GM20431 (cell line): ENCODE measurements at regions not wholly inside any gene's neighbourhood (a gene's known extent, or its start where the extent isn't known, plus 50 kb on each side); places are given as distances from the start of the nearest gene placed in this dataset.

ENCODE experiments used
- in situ Hi-C: fragments of 300-500 bp; cut with MseI, MboI; formaldehyde crosslinking; loops from one replicate; pipeline ENCODE4 v1.15.0; 2020; ENCODE audit warnings: low sequenced_read_pairs; ENCODE audit not compliant: unreplicated experiment

GRCh38 chr2:122506620-122507019, 751.2 kb downstream of the TSN start:
- in situ Hi-C loops: no loop called here

DNA sequence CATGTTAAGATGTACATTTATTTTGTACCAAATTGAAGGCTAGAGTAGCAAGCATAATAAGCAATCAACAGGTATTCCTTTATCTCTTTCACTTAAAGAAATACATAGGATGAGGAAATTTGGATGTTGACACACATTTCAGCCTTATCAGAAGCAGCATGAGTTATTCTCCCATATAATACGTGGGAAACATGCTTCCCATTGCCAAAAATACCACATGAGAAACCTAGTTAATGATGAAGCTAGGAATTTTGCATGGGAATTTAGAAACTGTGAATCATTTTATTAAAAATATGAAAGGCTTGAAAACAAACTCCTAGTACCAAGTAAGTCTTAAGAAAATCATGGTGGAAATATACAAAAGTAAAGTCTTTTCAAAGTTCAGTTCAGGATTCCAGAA, 751.8 kb downstream of the TSN start:
- in situ Hi-C loops: no loop called here

- in situ Hi-C loops: no loop called here
Measured at GRCh38 chr2:122512091-122512490, 756.6 kb downstream of the TSN start.

- in situ Hi-C loops: no loop called here
Measured at GRCh38 chr2:122514451-122514996, 759.1 kb downstream of the TSN start.

- in situ Hi-C loops: no loop called here
Measured at GRCh38 chr2:122515731-122516290, 760.4 kb downstream of the TSN start.

- in situ Hi-C loops: no loop called here
Measured at GRCh38 chr2:122516775-122517174, 761.3 kb downstream of the TSN start.

DNA sequence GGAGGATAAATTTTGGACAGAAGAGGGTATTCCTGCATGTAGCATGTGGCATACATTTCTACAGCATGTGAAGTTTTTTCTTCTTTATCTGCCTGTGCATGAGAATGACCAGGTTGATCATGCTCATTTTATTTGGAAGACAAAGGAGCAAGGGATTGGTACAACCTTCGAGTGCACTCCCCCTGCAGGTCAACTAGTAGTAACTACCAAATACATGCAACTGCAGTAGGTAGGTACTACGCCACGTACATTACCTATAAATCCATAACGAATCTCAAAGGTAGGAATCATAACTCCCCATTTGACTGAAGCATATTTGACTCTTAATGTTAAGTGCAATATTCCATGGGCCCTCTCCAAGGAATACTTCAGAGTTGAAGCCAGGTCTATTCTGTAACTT, 763.9 kb downstream of the TSN start:
- in situ Hi-C loops: no loop called here

DNA sequence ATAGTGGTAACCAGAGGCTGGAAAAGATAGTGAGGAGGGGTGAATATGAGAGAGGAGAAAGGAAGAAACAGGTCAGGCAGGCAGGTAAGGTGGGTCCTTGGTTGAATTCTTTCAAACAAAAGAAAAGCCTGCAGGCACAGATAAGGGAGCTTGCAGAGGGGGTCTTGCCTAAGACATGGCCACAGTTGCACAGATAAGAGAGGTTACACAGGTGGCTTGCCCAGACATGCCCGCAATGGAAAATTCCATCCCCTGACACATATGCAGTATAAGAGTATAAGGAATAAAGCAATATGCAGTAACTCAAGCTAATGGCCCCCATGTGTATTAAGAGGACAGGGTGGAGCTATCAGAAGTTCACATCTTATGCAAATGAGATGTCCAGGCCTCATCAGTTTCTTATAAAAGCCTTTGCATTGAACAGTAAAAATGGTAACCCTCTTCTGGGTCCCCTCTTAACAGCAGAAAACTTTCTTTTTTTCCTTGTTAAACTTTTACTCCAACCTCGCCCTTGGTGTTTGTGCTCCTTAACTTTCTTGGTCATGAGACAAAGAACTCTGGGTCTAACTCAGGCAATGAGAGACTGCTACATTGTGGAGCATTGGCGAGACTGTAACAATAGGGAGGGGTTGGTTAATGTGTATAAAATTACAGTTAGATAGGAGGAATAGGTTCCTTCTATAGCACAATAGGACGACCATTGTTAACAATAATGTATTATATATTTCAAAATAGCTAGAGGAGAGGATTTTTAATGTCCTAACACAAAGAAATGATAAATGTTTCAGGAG, 764.6 kb downstream of the TSN start:
- in situ Hi-C loops: no loop called here

GRCh38 chr2:122523143-122523542, 767.7 kb downstream of the TSN start:
- in situ Hi-C loops: no loop called here

GRCh38 chr2:122523981-122524380, 768.5 kb downstream of the TSN start:
- in situ Hi-C loops: no loop called here

GRCh38 chr2:122525336-122525735, 769.9 kb downstream of the TSN start:
- in situ Hi-C loops: no loop called here

DNA sequence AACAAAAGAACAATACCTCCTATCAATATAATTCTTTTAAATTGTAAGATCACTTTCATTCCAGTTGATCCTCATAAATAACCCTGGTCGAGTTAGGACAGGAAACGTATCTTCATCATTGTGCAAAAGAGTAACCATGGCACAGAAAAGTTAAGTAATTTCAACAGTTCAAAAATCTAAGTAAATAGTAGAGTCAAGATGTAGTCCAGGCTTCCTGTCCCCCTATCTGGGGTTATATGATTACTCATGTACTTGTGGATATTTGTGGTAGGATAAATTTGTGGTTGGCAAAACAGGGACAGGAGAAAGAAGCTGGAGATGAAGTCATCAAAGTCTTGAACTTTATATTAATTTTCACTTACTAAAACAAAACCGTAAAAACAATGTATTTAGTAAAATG, 772.6 kb downstream of the TSN start:
- in situ Hi-C loops: no loop called here

DNA sequence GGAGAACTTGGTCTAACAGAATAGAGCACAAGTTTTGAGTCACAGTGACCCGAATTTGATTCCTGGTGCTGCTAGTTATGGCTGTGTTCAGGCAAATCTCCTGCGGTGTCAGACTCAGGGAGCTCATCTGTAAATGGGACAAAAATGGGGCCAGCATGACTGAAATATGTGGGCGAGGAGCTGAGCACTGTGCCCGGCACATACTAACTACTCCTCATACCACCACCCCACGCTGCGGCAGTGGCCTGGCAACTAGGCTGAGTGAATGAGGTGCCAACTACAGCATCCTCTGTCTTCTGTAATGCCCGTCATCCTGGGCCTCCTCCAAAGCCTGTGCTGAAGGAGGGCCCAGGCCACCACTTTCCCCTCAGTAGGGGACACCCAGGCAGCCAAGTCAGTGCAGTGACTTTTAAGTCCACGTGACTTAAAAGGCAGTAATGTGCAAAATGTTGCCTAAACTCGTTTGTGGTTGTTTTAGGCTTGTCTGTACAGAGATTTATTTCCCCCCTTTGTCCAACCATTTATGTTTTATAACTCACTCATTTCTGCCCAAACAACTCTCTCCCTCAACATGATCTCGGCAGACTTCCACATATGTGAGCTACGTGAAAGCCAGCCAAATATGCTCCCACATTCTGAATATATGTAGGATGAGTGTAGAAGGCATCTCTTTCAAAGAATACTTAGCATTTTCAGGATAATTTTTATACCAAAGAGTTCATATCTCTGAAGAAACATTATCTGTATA, 773.7 kb downstream of the TSN start:
- in situ Hi-C loops: no loop called here

DNA sequence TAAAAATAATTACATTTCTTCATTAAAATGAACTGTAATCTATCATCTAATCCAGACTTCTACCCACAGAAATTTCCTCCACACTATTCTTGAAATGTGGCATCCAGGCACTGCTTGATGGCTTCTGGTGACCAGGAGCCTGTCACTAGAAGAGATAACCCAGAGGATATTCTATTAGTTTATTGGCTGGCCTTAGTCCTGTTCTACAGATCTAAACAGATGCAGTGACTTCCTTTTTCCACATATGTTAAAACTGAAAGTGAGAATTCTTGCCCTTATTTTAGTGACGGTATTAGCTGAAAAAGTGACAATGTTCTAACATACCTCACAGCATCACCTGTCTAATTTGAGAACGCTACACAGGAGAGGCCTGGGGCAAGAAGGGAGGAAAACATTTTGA, 775.4 kb downstream of the TSN start:
- in situ Hi-C loops: no loop called here

DNA sequence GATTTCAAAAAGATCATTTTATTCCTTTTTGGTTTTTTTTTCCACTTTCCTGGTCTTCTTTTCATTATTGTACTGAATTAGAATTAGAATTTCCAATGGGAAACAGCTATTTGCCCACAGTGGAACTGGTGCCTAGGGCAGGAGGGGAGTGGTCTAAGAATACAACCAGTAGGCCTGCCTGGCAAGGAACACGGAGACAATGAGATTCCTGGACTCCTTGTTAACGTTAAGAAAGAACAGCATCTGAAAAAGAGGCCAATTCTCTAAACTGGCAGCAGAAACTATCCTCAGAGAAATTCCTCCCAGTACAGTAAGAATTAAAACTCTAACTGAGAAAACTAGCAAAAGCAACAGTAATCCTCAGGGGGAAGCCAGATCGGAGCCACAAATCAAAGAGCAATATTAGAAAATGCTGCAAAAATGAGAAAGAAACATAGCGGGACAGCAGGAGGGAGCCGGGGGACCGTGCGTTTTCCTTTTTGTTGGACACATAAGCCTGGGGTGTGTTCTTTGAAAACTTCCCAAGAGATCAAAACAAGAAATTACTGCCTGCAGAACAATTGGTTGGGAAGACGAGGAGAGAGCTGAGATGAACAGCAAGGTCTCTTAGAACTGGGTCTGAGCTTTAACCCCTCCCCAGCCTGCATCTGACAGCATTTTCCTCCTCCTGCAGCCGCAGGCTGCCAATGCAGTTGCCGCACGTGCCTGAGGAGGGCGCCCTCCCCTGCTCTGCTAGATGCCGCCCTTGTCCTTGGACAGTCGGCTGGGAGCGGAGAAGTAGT, 776.0 kb downstream of the TSN start:
- in situ Hi-C loops: no loop called here

GRCh38 chr2:122532072-122532344, 776.6 kb downstream of the TSN start:
- in situ Hi-C loops: no loop called here

DNA sequence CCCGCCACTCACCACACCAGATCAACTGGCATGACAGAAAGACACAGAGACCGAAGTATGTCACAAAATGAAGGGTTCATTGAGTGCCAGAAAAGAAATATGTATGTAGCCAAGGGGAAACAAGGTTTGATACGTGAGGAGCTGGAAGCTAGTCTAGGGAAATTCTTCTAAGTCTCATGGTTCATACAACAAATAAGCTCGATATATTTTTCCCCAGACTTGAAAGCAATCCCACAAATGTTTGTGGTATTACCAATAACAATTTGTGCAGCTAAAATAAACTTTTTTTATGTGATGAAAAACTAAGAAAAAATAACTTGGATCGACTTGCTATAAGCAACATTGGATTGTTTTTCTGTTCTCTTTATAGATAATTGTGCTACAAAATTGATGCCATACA, 777.0 kb downstream of the TSN start:
- in situ Hi-C loops: no loop called here

DNA sequence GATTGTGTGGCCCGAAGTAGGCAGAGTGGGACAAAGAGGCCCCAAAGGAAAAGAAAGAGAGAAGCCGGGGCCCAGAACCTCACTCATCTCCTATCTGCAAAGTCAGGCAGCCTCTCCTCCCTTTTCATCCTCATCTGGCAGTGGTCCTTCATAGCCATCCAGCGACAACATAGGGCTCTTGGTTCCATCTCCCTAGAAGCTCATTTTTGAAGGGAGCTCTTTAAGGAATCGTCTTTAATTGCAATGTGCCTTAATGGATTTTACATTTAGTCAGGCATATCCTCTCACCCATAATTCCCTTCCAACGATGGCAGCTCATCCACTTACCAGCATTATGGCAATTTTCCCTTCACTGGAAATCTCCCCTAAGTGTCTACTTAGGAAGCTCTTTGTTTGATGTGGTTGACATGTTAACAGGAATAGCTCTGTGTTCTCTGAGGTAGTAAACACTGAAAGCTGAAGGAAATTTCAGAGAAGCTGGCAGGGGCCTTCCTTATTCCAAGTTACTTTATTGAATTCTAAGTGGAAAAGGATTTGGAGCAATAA, 780.6 kb downstream of the TSN start:
- in situ Hi-C loops: no loop called here

GRCh38 chr2:122539311-122539710, 783.9 kb downstream of the TSN start:
- in situ Hi-C loops: no loop called here

DNA sequence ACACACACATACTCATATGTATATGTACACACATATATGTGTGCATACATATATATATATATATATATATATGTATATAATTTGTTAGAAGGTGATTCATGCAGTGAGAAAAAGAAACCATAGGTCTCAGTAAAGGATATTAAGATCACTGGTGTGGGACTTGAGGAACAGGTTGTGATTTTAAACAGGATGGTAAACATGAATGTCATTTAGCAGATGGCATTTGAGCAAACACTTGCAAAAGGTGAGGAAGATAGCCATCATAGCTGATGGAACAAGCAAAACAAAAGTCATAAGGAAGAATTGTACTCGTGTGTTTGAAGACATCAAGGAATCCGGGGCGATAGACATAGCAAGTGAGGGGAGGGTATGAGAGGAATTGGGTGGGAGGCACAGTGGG, 784.5 kb downstream of the TSN start:
- in situ Hi-C loops: no loop called here
